Panc1 (cell line): ENCODE measurements at regions not wholly inside any gene's neighbourhood (a gene's known extent, or its start where the extent isn't known, plus 50 kb on each side); places are given as distances from the start of the nearest gene placed in this dataset.

Experiments used
- ATAC-seq: fragments of 200-7000 bp; cut with Tn5 transposase; 2 replicates; pipeline ENCODE4 v1.9.1; 2020; ENCODE audit warnings: mild to moderate bottlenecking, moderate library complexity
- BruUV-seq: library from RNA; stranded (reverse); fragments of 400-500 nt; replicated peaks from 2 replicates; lab custom pipeline; 2021; lab: Mats Ljungman, UMichigan
- CTCF ChIA-PET: fragments of 300-600 bp; sonication (Branson Sonifier 250); formaldehyde crosslinking; loops from one replicate; lab custom pipeline; 2022; ENCODE audit warnings: antibody characterized with exemption; lab: Charles Lee
- POLR2A ChIA-PET: fragments of 300-600 bp; sonication (Branson Sonifier 250); formaldehyde crosslinking; loops from one replicate; lab custom pipeline; 2022; ENCODE audit warnings: antibody characterized with exemption; lab: Charles Lee
- DNase-seq: peaks from one replicate; pipeline ENCODE4 v3.0.0-alpha.2; 2010; ENCODE audit warnings: low read depth, low spot score
- H3K27ac ChIP-seq: 2 replicates; pipeline ENCODE4 v1.5.1; 2011; ENCODE audit warnings: mild to moderate bottlenecking, low read length, inconsistent platforms
- H3K27me3 ChIP-seq: fragments of 200-500 bp; sonication (Bioruptor generic); 2 replicates; pipeline ENCODE4 v1.6.0; 2014; ENCODE audit warnings: low read length, inconsistent platforms; ENCODE audit not compliant: control insufficient read depth, insufficient read depth
- H3K36me3 ChIP-seq: fragments of 200-500 bp; sonication (Bioruptor generic); 2 replicates; pipeline ENCODE4 v1.5.1; 2014; ENCODE audit warnings: inconsistent platforms, mild to moderate bottlenecking, low read length, moderate library complexity; ENCODE audit not compliant: control insufficient read depth, insufficient read depth
- H3K4me1 ChIP-seq: 2 replicates; pipeline ENCODE4 v1.5.1; 2011; ENCODE audit warnings: inconsistent platforms, mild to moderate bottlenecking, low read length, moderate library complexity; ENCODE audit not compliant: control insufficient read depth, insufficient read depth
- H3K4me3 ChIP-seq, 2 experiments: 2 replicates each; pipeline ENCODE4 v1.5.1; 2011 to 2012; ENCODE audit warnings: low read depth in 2 of 2, low read length in 2 of 2, mild to moderate bottlenecking in 2 of 2, inconsistent platforms in 1 of 2, moderate library complexity in 1 of 2
- H3K9me3 ChIP-seq: fragments of 200-500 bp; sonication (Bioruptor generic); 2 replicates; pipeline ENCODE4 v1.5.1; 2014; ENCODE audit warnings: low read depth, mild to moderate bottlenecking, inconsistent platforms, low read length, moderate library complexity; ENCODE audit not compliant: control insufficient read depth, insufficient read depth
- CTCF ChIP-seq: fragments of 450-650 bp; IDR thresholded peaks from 2 replicates; pipeline ENCODE4 v1.5.1; 2017; ENCODE audit warnings: mild to moderate bottlenecking
- POLR2AphosphoS5 ChIP-seq: IDR thresholded peaks from 2 replicates; pipeline ENCODE4 v1.6.1; 2012; ENCODE audit warnings: mild to moderate bottlenecking, low read depth, low read length, moderate library complexity
- SIN3A ChIP-seq: IDR thresholded peaks from 2 replicates; pipeline ENCODE4 v1.6.1; 2012; ENCODE audit warnings: low read depth, mild to moderate bottlenecking, low read length, moderate library complexity, borderline replicate concordance; ENCODE audit not compliant: insufficient read depth
- TCF7L2 ChIP-seq: IDR thresholded peaks from 2 replicates; pipeline ENCODE4 v1.6.1; 2011; ENCODE audit warnings: mild to moderate bottlenecking, low read depth, low read length, inconsistent platforms
- in situ Hi-C: cut with HindIII; loops from 2 replicates; pipeline ENCODE4 v1.10.0; 2016; ENCODE audit warnings: low sequenced_read_pairs, low pct_unique_long_range_greater_than_20kb
- intact Hi-C: fragments of 100-400 bp; cut with micrococcal nuclease; formaldehyde crosslinking; loops from one replicate; pipeline ENCODE4 v1.10.0; 2022; ENCODE audit not compliant: unreplicated experiment
- TF ChIP-seq, protein P1 (sequence below), 2 experiments: IDR thresholded peaks; 2 replicates each; pipeline ENCODE4 v1.6.1; 2011 to 2012; ENCODE audit warnings: low read depth in 2 of 2, control low read depth in 1 of 2, low read length in 1 of 2, mild to moderate bottlenecking in 1 of 2, moderate library complexity in 1 of 2; ENCODE audit not compliant: insufficient read depth in 1 of 2

GRCh38 chr13:111049791-111050538 lies 65.1 kb upstream of the ARHGEF7 start:
- peak; percentile 63 for TF ChIP-seq CTCF
- TF ChIP-seq TCF7L2 = no peak
- no peak for ATAC-seq
- in situ Hi-C loops (no loop called here), intact Hi-C loops (no loop called here)
- no peaks in the 10 kb centered on the region for H3K4me1 ChIP-seq
- POLR2A ChIA-PET = no interaction called here
- BruUV-seq = no TSS peak
- H3K27me3 ChIP-seq = no peaks in the 10 kb centered on the region
- CTCF ChIA-PET = no interaction called here
- no peak for DNase-seq
- H3K4me3 ChIP-seq = no peak overlapping the region
- no peaks in the 10 kb centered on the region for H3K9me3 ChIP-seq
- H3K27ac ChIP-seq = no peak overlapping the region
- no peaks in the 10 kb centered on the region for H3K36me3 ChIP-seq

GRCh38 chr13:111048387-111048786 lies 66.7 kb upstream of the ARHGEF7 start:
- ATAC-seq (no peak), DNase-seq (no peak)
- Histone ChIP-seq H3K27me3 (no peaks in the 10 kb centered on the region), H3K4me1 (no peaks in the 10 kb centered on the region), H3K9me3 (no peaks in the 10 kb centered on the region), H3K36me3 (no peaks in the 10 kb centered on the region), H3K27ac (no peak overlapping the region), H3K4me3 (no peak overlapping the region)
- intact Hi-C loops (no loop called here), in situ Hi-C loops (no loop called here)
- BruUV-seq = no TSS peak
- TF ChIP-seq CTCF (no peak), SIN3A (no peak), TCF7L2 (no peak), POLR2AphosphoS5 (no peak)
- TF ChIP-seq, protein P1, sequence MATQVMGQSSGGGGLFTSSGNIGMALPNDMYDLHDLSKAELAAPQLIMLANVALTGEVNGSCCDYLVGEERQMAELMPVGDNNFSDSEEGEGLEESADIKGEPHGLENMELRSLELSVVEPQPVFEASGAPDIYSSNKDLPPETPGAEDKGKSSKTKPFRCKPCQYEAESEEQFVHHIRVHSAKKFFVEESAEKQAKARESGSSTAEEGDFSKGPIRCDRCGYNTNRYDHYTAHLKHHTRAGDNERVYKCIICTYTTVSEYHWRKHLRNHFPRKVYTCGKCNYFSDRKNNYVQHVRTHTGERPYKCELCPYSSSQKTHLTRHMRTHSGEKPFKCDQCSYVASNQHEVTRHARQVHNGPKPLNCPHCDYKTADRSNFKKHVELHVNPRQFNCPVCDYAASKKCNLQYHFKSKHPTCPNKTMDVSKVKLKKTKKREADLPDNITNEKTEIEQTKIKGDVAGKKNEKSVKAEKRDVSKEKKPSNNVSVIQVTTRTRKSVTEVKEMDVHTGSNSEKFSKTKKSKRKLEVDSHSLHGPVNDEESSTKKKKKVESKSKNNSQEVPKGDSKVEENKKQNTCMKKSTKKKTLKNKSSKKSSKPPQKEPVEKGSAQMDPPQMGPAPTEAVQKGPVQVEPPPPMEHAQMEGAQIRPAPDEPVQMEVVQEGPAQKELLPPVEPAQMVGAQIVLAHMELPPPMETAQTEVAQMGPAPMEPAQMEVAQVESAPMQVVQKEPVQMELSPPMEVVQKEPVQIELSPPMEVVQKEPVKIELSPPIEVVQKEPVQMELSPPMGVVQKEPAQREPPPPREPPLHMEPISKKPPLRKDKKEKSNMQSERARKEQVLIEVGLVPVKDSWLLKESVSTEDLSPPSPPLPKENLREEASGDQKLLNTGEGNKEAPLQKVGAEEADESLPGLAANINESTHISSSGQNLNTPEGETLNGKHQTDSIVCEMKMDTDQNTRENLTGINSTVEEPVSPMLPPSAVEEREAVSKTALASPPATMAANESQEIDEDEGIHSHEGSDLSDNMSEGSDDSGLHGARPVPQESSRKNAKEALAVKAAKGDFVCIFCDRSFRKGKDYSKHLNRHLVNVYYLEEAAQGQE (IDR thresholded peaks at IDR 0.05; ENCODE audit: insufficient read depth in 1 of 2, low read depth in 2 of 2, low read length in 1 of 2) = no peak
- ChIA-PET POLR2A (no interaction called here), CTCF (no interaction called here)
